Panc1 (cell line): ENCODE measurements at regions not wholly inside any gene's neighbourhood (a gene's known extent, or its start where the extent isn't known, plus 50 kb on each side); places are given as distances from the start of the nearest gene placed in this dataset.

Experiments
- CTCF ChIP-seq: fragments of 450-650 bp; IDR thresholded peaks from 2 replicates; pipeline ENCODE4 v1.5.1; 2017; ENCODE audit warnings: mild to moderate bottlenecking
- POLR2AphosphoS5 ChIP-seq: IDR thresholded peaks from 2 replicates; pipeline ENCODE4 v1.6.1; 2012; ENCODE audit warnings: mild to moderate bottlenecking, low read depth, low read length, moderate library complexity
- REST ChIP-seq, 2 experiments: IDR thresholded peaks; 2 replicates each; pipeline ENCODE4 v1.6.1; 2011 to 2012; ENCODE audit warnings: low read depth in 2 of 2, control low read depth in 1 of 2, low read length in 1 of 2, mild to moderate bottlenecking in 1 of 2, moderate library complexity in 1 of 2; ENCODE audit not compliant: insufficient read depth in 1 of 2
- SIN3A ChIP-seq: IDR thresholded peaks from 2 replicates; pipeline ENCODE4 v1.6.1; 2012; ENCODE audit warnings: low read depth, mild to moderate bottlenecking, low read length, moderate library complexity, borderline replicate concordance; ENCODE audit not compliant: insufficient read depth
- TCF7L2 ChIP-seq: IDR thresholded peaks from 2 replicates; pipeline ENCODE4 v1.6.1; 2011; ENCODE audit warnings: mild to moderate bottlenecking, low read depth, low read length, inconsistent platforms

- TF ChIP-seq CTCF (no peak), POLR2AphosphoS5 (no peak), REST (IDR thresholded peaks at IDR 0.05; ENCODE audit: insufficient read depth in 1 of 2, low read depth in 2 of 2, low read length in 1 of 2) (no peak), TCF7L2 (no peak), SIN3A (no peak)
Observed at GRCh38 chr5:2381070-2381469, 370.4 kb downstream of the IRX2 start.
